GM12875 (cell line): ENCODE measurements at regions not wholly inside any gene's neighbourhood (a gene's known extent, or its start where the extent isn't known, plus 50 kb on each side); places are given as distances from the start of the nearest gene placed in this dataset.
"Not testable (repeated sequence)": the region's sequence is repeated elsewhere in the genome, so short reads cannot be mapped to it uniquely, and the experiment has no call there.

Experiments used
- H3K4me3 ChIP-seq: one replicate; pipeline ENCODE4 v1.5.1; 2011; ENCODE audit warnings: low read depth, low read length, control low read depth
- CTCF ChIP-seq: IDR thresholded peaks from 2 replicates; pipeline ENCODE4 v1.5.1; 2011; ENCODE audit warnings: low read depth, mild to moderate bottlenecking, control low read depth, inconsistent platforms, low read length, moderate library complexity, borderline replicate concordance; ENCODE audit not compliant: insufficient read depth

GRCh38 chr7:41565655-41566054, 137.2 kb downstream of the INHBA start:
- no peak for TF ChIP-seq CTCF
- no peak overlapping the region for H3K4me3 ChIP-seq

GRCh38 chr7:41559426-41559825, 143.5 kb downstream of the INHBA start:
- TF ChIP-seq CTCF = no peak
- no peak overlapping the region for H3K4me3 ChIP-seq

- no peak for TF ChIP-seq CTCF
- no peak overlapping the region for H3K4me3 ChIP-seq
Observed at GRCh38 chr7:41554481-41554880, 148.4 kb downstream of the INHBA start.

GRCh38 chr7:41550046-41550445, 152.8 kb downstream of the INHBA start:
- not testable (repeated sequence) for H3K4me3 ChIP-seq

GRCh38 chr7:41544241-41544640, 158.6 kb downstream of the INHBA start:
- no peak for TF ChIP-seq CTCF
- H3K4me3 ChIP-seq = no peak overlapping the region

- no peak overlapping the region for H3K4me3 ChIP-seq
- TF ChIP-seq CTCF = no peak
Observed at GRCh38 chr7:41540601-41541000, 162.3 kb downstream of the INHBA start.

GRCh38 chr7:41538810-41539724, 163.8 kb downstream of the INHBA start:
- no peak for TF ChIP-seq CTCF
- no peak overlapping the region for H3K4me3 ChIP-seq
